ENCODE measurements at regions not wholly inside any gene's neighbourhood (a gene's known extent, or its start where the extent isn't known, plus 50 kb on each side); places are given as distances from the start of the nearest gene placed in this dataset.

- TF ChIP-seq EZH2 (IDR thresholded peaks at IDR 0.05) = no peak
- no peak for TF ChIP-seq POLR2AphosphoS5 (IDR thresholded peaks at IDR 0.05; ENCODE audit: borderline replicate concordance, low read depth, low read length)
Observed at GRCh38 chr10:21269289-21269688, 256.2 kb downstream of the SKIDA1 start.

Data from SK-N-MC (cell line).